HUES6 (cell line): ENCODE measurements at regions not wholly inside any gene's neighbourhood (a gene's known extent, or its start where the extent isn't known, plus 50 kb on each side); places are given as distances from the start of the nearest gene placed in this dataset.

Source experiments
- H3K27ac ChIP-seq: 2 replicates; pipeline ENCODE4 v1.7.0; 2013; ENCODE audit warnings: low read depth, mild to moderate bottlenecking, low read length, inconsistent platforms
- H3K27me3 ChIP-seq: 2 replicates; pipeline ENCODE4 v1.6.1; 2013; ENCODE audit warnings: low read length; ENCODE audit not compliant: control insufficient read depth, insufficient read depth
- H3K36me3 ChIP-seq: 2 replicates; pipeline ENCODE4 v1.6.1; 2013; ENCODE audit warnings: low read length; ENCODE audit not compliant: control insufficient read depth, insufficient read depth
- H3K4me1 ChIP-seq: 2 replicates; pipeline ENCODE4 v1.6.1; 2013; ENCODE audit warnings: low read length; ENCODE audit not compliant: control insufficient read depth, insufficient read depth
- H3K4me3 ChIP-seq: 2 replicates; pipeline ENCODE4 v1.5.1; 2013; ENCODE audit warnings: low read depth, low read length
- H3K9ac ChIP-seq: one replicate; pipeline ENCODE4 v1.6.1; 2013; ENCODE audit warnings: mild to moderate bottlenecking, low read length
- H3K9me3 ChIP-seq: 2 replicates; pipeline ENCODE4 v1.6.1; 2013; ENCODE audit warnings: low read depth, low read length; ENCODE audit not compliant: control insufficient read depth, insufficient read depth

DNA sequence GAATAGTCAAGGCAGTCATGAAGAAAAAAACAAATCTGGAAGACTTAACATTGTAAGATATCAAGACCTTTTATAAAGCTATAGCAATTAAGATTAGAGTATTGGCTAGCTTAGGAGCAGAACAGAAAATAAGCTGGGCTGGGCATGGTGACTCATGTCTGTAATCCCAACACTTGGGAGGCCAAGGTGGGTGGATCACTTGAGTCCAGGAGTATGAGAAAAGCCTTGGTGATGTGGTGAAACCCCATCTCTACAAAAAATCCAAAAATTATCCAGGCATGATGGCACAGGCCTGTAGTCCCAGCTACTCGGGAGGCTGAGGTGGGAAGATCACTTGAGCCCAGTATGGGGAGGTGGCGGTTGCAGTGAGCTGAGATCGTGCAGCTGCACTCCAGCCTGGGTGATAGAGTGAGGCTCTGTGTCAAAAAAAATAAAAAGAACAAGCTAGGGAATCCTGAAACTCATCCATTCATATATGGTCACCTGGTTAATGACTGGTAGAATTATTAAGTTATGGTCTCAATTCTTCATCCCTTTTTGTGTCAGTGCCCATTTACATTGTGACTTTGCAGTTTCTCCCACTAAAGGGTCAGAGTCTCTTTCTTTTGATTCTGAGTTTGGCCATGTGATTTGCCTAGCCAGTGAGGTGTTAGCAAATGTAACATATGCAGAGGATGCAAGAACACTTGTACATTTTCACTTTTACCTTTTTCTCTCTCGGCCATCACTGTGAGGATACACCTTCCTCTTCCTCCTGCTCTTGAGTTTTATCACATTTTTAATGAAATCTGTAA is 144.6 kb upstream of the SGCD start:
- no peaks in the 10 kb centered on the region for H3K9me3 ChIP-seq
- peaks cover 10% of the 10 kb centered on the region; the same call in 1 of the 2 replicates for H3K4me1 ChIP-seq
- H3K27ac ChIP-seq, result no peak overlapping the region

GRCh38 chr5:156186760-156187159 is 140.2 kb upstream of the SGCD start:
- Histone ChIP-seq H3K9me3 (no peaks in the 10 kb centered on the region), H3K27ac (no peak overlapping the region), H3K4me3 (no peak overlapping the region), H3K9ac (no peak overlapping the region), H3K27me3 (no peaks in the 10 kb centered on the region), H3K36me3 (no peaks in the 10 kb centered on the region), H3K4me1 (peaks cover 4% of the 10 kb centered on the region; the same call in 1 of the 2 replicates)

More for the DNA sequence above, 144.6 kb upstream of the SGCD start:
- Histone ChIP-seq H3K27me3 (no peaks in the 10 kb centered on the region), H3K4me3 (no peak overlapping the region), H3K36me3 (no peaks in the 10 kb centered on the region), H3K9ac (no peak overlapping the region)

- Histone ChIP-seq H3K9ac (no peak overlapping the region), H3K36me3 (no peaks in the 10 kb centered on the region), H3K9me3 (no peaks in the 10 kb centered on the region), H3K4me3 (no peak overlapping the region), H3K27ac (no peak overlapping the region), H3K27me3 (no peaks in the 10 kb centered on the region), H3K4me1 (no peaks in the 10 kb centered on the region)
These were observed 138.9 kb upstream of the SGCD start for GRCh38 chr5:156188016-156188415.

DNA sequence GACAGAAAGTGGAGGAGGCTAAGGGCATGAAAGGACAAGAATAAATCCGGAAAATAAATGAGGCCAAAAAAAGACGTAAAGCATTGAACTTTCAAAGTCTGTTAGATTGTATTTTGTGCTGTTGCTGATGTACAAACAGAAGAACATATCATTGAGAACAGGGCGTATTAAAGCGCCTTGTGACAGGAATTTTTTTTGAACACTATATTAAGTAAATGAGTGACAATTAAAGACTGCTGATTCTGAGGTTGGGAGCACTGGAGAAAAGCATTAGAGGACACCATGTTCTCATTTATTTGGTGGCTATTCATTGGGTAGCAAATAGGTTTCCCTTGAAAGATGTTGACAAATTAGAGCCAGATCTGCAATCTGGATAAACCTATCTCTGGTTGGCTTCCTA is 137.3 kb upstream of the SGCD start:
- Histone ChIP-seq H3K9me3 (no peaks in the 10 kb centered on the region), H3K4me1 (no peaks in the 10 kb centered on the region), H3K27me3 (no peaks in the 10 kb centered on the region), H3K27ac (no peak overlapping the region), H3K36me3 (no peaks in the 10 kb centered on the region), H3K4me3 (no peak overlapping the region), H3K9ac (no peak overlapping the region)

DNA sequence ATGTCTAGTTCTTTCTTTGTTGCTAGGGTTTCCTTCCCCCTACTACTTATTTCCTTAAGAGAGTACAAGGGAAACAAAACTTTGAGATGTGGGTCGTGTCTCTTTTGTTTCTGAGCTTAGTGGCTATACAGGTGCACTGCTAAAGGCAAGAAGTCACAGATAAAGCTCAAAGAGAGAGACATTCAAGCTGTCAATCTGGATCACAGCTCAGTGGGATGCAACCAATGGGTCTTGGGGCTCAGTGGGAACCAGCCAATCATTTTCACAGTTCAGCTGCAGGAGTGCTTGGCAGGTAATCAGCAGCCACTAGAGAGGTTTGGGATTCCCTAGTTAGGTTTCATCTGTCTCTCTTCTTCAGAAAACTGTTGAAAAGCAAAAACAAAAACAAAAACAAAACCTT is 135.4 kb upstream of the SGCD start:
- Histone ChIP-seq H3K9me3 (no peaks in the 10 kb centered on the region), H3K27me3 (no peaks in the 10 kb centered on the region), H3K4me1 (no peaks in the 10 kb centered on the region), H3K4me3 (no peak overlapping the region), H3K27ac (no peak overlapping the region), H3K9ac (no peak overlapping the region), H3K36me3 (no peaks in the 10 kb centered on the region)

- Histone ChIP-seq H3K9ac (no peak overlapping the region), H3K36me3 (no peaks in the 10 kb centered on the region), H3K9me3 (no peaks in the 10 kb centered on the region), H3K4me3 (no peak overlapping the region), H3K27ac (no peak overlapping the region), H3K27me3 (no peaks in the 10 kb centered on the region), H3K4me1 (no peaks in the 10 kb centered on the region)
These were observed 129.8 kb upstream of the SGCD start for GRCh38 chr5:156197042-156197635.

DNA sequence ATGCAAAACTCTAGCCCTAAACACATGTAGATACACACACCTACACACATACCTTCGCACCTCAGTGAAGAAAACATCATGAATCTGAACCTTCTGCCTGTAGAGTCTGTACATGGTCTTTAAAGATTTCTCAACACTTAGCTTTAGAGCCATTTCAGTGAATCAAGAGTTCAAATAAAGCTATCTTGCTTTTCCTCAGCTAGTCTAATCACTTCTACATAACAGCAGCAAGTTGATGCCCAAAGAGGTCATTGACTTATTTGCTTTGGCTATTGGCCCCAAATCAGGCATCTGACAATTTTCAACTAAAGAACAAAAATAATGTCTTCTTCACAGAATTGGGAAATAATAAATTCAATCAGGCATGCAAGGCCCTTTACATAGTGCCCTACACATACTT is 127.9 kb upstream of the SGCD start:
- Histone ChIP-seq H3K4me1 (no peaks in the 10 kb centered on the region), H3K36me3 (no peaks in the 10 kb centered on the region), H3K9ac (no peak overlapping the region), H3K4me3 (no peak overlapping the region), H3K27ac (no peak overlapping the region), H3K27me3 (no peaks in the 10 kb centered on the region), H3K9me3 (no peaks in the 10 kb centered on the region)

DNA sequence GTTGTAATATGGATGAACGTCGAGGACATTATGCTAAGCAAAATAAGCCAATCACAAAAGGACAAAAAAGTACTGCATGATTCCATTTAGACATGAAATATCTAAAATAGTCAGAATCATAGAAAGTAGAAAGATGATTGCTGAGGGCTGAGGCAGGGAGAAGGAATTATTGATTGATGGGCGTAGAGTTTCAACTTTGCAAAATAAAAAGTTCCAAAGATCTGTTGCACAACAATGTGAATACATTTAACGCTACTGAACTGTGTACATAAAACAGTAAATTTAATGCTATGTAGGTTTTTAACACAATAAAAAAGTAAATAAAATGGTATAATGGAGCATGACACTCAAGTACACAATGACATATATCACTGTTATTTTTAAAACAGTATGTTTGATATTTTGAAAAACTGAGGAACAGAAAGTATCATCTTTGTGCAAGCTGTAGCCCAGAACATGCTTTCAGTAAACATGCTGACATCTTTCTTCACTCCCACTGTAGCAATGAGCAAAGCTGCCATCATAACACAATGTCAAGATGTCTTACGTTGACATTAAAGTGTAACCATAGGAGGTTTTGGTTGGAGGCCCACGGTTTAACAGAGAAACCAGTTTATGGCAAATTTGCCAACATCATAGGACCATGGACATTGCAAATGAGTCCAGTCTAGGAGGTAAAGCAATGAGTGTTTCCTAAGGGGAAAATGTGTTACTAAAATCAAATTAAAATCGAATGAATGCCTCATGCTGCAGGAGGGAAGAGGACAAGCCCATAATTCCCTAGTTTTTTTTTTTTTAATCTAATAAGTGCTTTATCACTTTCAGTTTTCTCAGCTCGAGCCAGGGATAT is 125.8 kb upstream of the SGCD start:
- Histone ChIP-seq H3K9me3 (no peaks in the 10 kb centered on the region), H3K27me3 (no peaks in the 10 kb centered on the region), H3K4me1 (no peaks in the 10 kb centered on the region), H3K4me3 (no peak overlapping the region), H3K36me3 (no peaks in the 10 kb centered on the region), H3K27ac (no peak overlapping the region), H3K9ac (no peak overlapping the region)

- H3K4me3 ChIP-seq, result no peak overlapping the region
- H3K27me3 ChIP-seq, result no peaks in the 10 kb centered on the region
- no peaks in the 10 kb centered on the region for H3K36me3 ChIP-seq
- no peaks in the 10 kb centered on the region for H3K9me3 ChIP-seq
- H3K27ac ChIP-seq, result no peak overlapping the region
- H3K9ac ChIP-seq, result no peak overlapping the region
- no peaks in the 10 kb centered on the region for H3K4me1 ChIP-seq
These were observed 125.1 kb upstream of the SGCD start for GRCh38 chr5:156201788-156202403.

DNA sequence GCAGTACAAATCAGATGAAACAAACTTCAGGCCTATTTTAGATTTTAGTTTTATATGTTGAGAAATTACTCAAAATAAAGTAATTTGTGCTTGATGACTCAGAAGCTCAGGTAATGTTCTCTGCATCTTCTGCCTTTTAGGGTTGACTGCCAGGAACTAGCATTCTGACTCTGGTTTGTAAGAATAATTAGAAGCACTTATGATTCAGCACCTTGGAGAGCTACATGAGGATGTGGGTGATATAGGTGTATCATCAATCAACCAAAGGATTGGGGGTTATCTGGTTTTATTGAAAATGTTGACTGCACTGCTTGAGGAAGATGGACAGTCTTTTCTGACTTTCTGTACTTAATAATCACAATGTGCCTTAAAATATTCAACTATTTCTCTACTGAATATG is 118.7 kb upstream of the SGCD start:
- no peaks in the 10 kb centered on the region for H3K36me3 ChIP-seq
- no peak overlapping the region for H3K4me3 ChIP-seq
- H3K9me3 ChIP-seq, result no peaks in the 10 kb centered on the region
- H3K4me1 ChIP-seq, result no peaks in the 10 kb centered on the region
- no peaks in the 10 kb centered on the region for H3K27me3 ChIP-seq
- H3K27ac ChIP-seq, result no peak overlapping the region
- H3K9ac ChIP-seq, result no peak overlapping the region
